ENCODE measurements at regions not wholly inside any gene's neighbourhood (a gene's known extent, or its start where the extent isn't known, plus 50 kb on each side); places are given as distances from the start of the nearest gene placed in this dataset.

DNA sequence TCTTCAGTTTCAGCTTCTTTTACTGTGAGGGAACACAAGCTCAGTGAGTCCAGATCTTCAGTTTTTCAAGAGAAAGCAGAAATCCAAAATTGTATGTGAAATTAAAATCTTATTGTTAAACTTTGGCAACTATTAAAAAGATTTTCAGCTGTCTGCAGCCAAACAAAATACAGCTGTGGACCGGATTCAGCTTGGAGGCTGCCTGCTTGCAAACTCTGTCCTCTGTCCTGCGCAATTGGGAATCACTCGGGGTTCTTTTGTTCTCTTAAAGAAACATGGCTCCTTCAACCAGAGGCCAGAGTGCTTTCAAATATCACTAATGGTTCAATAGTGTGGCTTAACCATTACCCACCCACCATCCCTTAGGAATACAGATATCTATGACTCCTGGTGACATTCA is 201.2 kb downstream of the CHIC2 start:
- TF ChIP-seq, protein P1, sequence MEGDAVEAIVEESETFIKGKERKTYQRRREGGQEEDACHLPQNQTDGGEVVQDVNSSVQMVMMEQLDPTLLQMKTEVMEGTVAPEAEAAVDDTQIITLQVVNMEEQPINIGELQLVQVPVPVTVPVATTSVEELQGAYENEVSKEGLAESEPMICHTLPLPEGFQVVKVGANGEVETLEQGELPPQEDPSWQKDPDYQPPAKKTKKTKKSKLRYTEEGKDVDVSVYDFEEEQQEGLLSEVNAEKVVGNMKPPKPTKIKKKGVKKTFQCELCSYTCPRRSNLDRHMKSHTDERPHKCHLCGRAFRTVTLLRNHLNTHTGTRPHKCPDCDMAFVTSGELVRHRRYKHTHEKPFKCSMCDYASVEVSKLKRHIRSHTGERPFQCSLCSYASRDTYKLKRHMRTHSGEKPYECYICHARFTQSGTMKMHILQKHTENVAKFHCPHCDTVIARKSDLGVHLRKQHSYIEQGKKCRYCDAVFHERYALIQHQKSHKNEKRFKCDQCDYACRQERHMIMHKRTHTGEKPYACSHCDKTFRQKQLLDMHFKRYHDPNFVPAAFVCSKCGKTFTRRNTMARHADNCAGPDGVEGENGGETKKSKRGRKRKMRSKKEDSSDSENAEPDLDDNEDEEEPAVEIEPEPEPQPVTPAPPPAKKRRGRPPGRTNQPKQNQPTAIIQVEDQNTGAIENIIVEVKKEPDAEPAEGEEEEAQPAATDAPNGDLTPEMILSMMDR (conservative IDR thresholded peaks at IDR 0.05 in 1 of 2, IDR thresholded peaks at IDR 0.05 in 1 of 2; ENCODE audit: extremely low read depth in 1 of 2, insufficient read depth in 1 of 2, low read depth in 1 of 2, low read length in 2 of 2): no peak
- TF ChIP-seq EZH2 (IDR thresholded peaks at IDR 0.05; ENCODE audit: borderline replicate concordance, low read length): no peak

All from mammary epithelial cell (primary cell).